Immature natural killer cell (primary cell): ENCODE measurements at regions not wholly inside any gene's neighbourhood (a gene's known extent, or its start where the extent isn't known, plus 50 kb on each side); places are given as distances from the start of the nearest gene placed in this dataset.

Experiments used
- DNase-seq, 3 donors: peaks; one replicate each; pipeline ENCODE4 v3.0.0; 2022; ENCODE audit warnings: mixed read lengths in 1 of 3
- H3K27ac Mint-ChIP-seq, 6 donors: one replicate each; pipeline ENCODE4 v1.8.0; 2020; ENCODE audit warnings: mixed read lengths in 6 of 6, mild to moderate bottlenecking in 5 of 6, inconsistent platforms in 4 of 6, moderate library complexity in 3 of 6
- H3K27me3 Mint-ChIP-seq, 3 donors: one replicate each; pipeline ENCODE4 v1.8.0; 2020 to 2021; ENCODE audit warnings: low read depth in 3 of 3, mild to moderate bottlenecking in 3 of 3, mixed read lengths in 3 of 3, moderate library complexity in 3 of 3, inconsistent platforms in 1 of 3
- H3K36me3 Mint-ChIP-seq, 3 donors: one replicate each; pipeline ENCODE4 v1.8.0; 2020; ENCODE audit warnings: mixed read lengths in 3 of 3, inconsistent platforms in 2 of 3, mild to moderate bottlenecking in 2 of 3
- H3K4me1 Mint-ChIP-seq, 2 donors: one replicate each; pipeline ENCODE4 v1.8.0; 2020; ENCODE audit warnings: inconsistent platforms in 2 of 2, mild to moderate bottlenecking in 2 of 2, mixed read lengths in 2 of 2, moderate library complexity in 1 of 2
- H3K4me3 Mint-ChIP-seq, 5 donors: one replicate each; pipeline ENCODE4 v1.8.0; 2020; ENCODE audit warnings: mild to moderate bottlenecking in 5 of 5, mixed read lengths in 5 of 5, inconsistent platforms in 3 of 5, moderate library complexity in 3 of 5
- H3K9me3 Mint-ChIP-seq, 6 donors: one replicate each; pipeline ENCODE4 v1.8.0; 2020; ENCODE audit warnings: mild to moderate bottlenecking in 6 of 6, mixed read lengths in 6 of 6, inconsistent platforms in 4 of 6, moderate library complexity in 3 of 6

DNA sequence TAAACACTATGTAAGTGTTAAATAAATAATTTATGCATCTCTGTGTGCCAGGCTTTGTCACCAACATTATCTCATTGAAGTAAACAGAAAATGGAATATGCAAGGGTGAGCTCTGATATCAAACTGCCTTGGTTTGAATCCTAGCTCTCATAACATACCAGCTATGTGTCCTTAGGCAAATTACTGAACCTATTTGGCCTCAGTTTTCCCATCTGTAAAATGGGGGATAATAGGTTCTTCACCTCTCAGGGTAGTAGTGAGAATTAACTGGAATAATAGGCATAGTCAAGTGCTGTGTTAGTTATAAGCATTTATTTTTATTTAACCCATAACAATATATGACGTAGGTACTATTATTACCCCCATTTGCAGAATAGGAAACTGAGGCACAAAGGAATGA, 190.8 kb upstream of the SRRM4 start:
- no peak for DNase-seq
- no peaks in the 10 kb centered on the region for H3K36me3 Mint-ChIP-seq
- H3K9me3 Mint-ChIP-seq: peaks cover 0 to 2% (median 0%) of the 10 kb centered on the region in 6 donors
- H3K27me3 Mint-ChIP-seq: peaks cover 0 to 4% (median 1%) of the 10 kb centered on the region in 3 donors
- H3K4me1 Mint-ChIP-seq: no peaks in the 10 kb centered on the region
- H3K4me3 Mint-ChIP-seq: no peak overlapping the region
- H3K27ac Mint-ChIP-seq: no peak overlapping the region

GRCh38 chr12:118813778-118814357, 167.5 kb upstream of the SRRM4 start:
- DNase-seq: no peak
- Mint-ChIP-seq H3K4me3 (no peak overlapping the region), H3K27me3 (peaks cover 2 to 3% (median 2%) of the 10 kb centered on the region in 3 donors), H3K9me3 (peaks cover 0 to 8% (median 1%) of the 10 kb centered on the region in 6 donors), H3K4me1 (no peaks in the 10 kb centered on the region), H3K36me3 (no peaks in the 10 kb centered on the region), H3K27ac (no peak overlapping the region)

- H3K36me3 Mint-ChIP-seq: no peaks in the 10 kb centered on the region
- no peak overlapping the region for H3K4me3 Mint-ChIP-seq
- H3K4me1 Mint-ChIP-seq: no peaks in the 10 kb centered on the region
- peaks cover 0 to 2% (median 0%) of the 10 kb centered on the region in 6 donors for H3K9me3 Mint-ChIP-seq
- no peak for DNase-seq
- peaks cover 0 to 3% (median 2%) of the 10 kb centered on the region in 3 donors for H3K27me3 Mint-ChIP-seq
- no peak overlapping the region for H3K27ac Mint-ChIP-seq
Measured at GRCh38 chr12:118816296-118816695, 165.0 kb upstream of the SRRM4 start.

- no peak for DNase-seq
- peaks cover 0 to 2% (median 0%) of the 10 kb centered on the region in 3 donors for H3K27me3 Mint-ChIP-seq
- H3K36me3 Mint-ChIP-seq: no peaks in the 10 kb centered on the region
- H3K4me3 Mint-ChIP-seq: no peak overlapping the region
- H3K9me3 Mint-ChIP-seq: peaks cover 0 to 5% (median under 1%) of the 10 kb centered on the region in 6 donors
- H3K4me1 Mint-ChIP-seq: no peaks in the 10 kb centered on the region
- H3K27ac Mint-ChIP-seq: no peak overlapping the region
Measured at GRCh38 chr12:118821386-118821925, 159.9 kb upstream of the SRRM4 start.

DNA sequence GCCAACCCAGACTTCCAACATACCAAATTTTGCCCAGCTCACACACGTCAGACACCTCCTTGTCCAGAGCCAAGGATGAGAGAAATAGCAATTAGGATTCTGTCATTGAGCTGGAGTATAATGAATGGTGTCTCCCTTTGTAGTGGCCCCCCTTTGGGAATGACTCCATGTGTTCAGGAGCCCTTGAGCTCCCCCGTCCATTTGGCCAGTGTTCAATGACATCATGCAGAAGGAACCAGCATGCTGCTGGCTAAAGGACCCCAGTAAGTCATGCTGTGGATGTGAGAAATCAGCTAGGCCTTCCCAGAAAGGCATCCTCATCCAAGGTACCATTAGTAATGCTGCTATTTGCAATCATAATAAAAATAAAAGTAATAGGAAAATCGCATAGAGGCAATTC, 158.8 kb upstream of the SRRM4 start:
- H3K4me1 Mint-ChIP-seq: no peaks in the 10 kb centered on the region
- no peak overlapping the region for H3K4me3 Mint-ChIP-seq
- DNase-seq: no peak
- no peak overlapping the region for H3K27ac Mint-ChIP-seq
- peaks cover 0 to 3% (median 2%) of the 10 kb centered on the region in 3 donors for H3K27me3 Mint-ChIP-seq
- no peaks in the 10 kb centered on the region for H3K36me3 Mint-ChIP-seq
- peaks cover 0 to 5% (median 2%) of the 10 kb centered on the region in 6 donors for H3K9me3 Mint-ChIP-seq

GRCh38 chr12:118827047-118827446, 154.3 kb upstream of the SRRM4 start:
- H3K4me3 Mint-ChIP-seq: no peak overlapping the region
- no peaks in the 10 kb centered on the region for H3K36me3 Mint-ChIP-seq
- no peak for DNase-seq
- peaks cover 0 to 4% (median 2%) of the 10 kb centered on the region in 6 donors for H3K9me3 Mint-ChIP-seq
- H3K27ac Mint-ChIP-seq: no peak overlapping the region
- H3K27me3 Mint-ChIP-seq: peaks cover 0 to 3% (median 2%) of the 10 kb centered on the region in 3 donors
- no peaks in the 10 kb centered on the region for H3K4me1 Mint-ChIP-seq

DNA sequence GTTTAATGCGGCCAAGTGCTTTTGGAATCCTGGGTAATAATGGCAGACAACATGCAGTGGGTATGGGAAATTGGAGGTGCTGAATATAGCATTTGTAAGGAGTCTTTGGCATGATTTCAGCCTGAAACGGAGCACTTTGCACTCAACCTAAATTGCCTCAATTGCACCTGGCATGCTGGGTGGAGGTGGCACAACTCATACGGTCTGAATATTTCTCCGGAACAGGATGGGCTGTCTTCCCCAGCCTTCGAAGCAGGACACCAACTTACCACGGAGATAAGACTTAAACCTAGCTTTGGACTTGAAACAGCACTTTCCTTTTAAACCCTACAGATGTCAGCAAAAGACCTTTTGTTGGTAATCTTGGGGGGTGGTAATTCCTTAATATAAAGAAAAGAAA, 153.7 kb upstream of the SRRM4 start:
- Mint-ChIP-seq H3K27ac (no peak overlapping the region), H3K27me3 (peaks cover 0 to 3% (median 2%) of the 10 kb centered on the region in 3 donors), H3K36me3 (no peaks in the 10 kb centered on the region), H3K4me3 (no peak overlapping the region), H3K4me1 (no peaks in the 10 kb centered on the region), H3K9me3 (peaks cover 0 to 3% (median under 1%) of the 10 kb centered on the region in 6 donors)
- no peak for DNase-seq

- peaks cover 0 to 2% (median 0%) of the 10 kb centered on the region in 6 donors for H3K9me3 Mint-ChIP-seq
- no peak overlapping the region for H3K4me3 Mint-ChIP-seq
- H3K36me3 Mint-ChIP-seq: no peaks in the 10 kb centered on the region
- no peak overlapping the region for H3K27ac Mint-ChIP-seq
- peaks cover 2 to 5% (median 4%) of the 10 kb centered on the region in 3 donors for H3K27me3 Mint-ChIP-seq
- no peak for DNase-seq
- H3K4me1 Mint-ChIP-seq: no peaks in the 10 kb centered on the region
Measured at GRCh38 chr12:118830296-118830695, 151.0 kb upstream of the SRRM4 start.

- no peak overlapping the region for H3K4me3 Mint-ChIP-seq
- H3K9me3 Mint-ChIP-seq: no peaks in the 10 kb centered on the region
- no peak for DNase-seq
- no peaks in the 10 kb centered on the region for H3K36me3 Mint-ChIP-seq
- no peak overlapping the region for H3K27ac Mint-ChIP-seq
- H3K4me1 Mint-ChIP-seq: no peaks in the 10 kb centered on the region
- peaks cover 1 to 4% (median 2%) of the 10 kb centered on the region in 3 donors for H3K27me3 Mint-ChIP-seq
Measured at GRCh38 chr12:118835926-118836325, 145.4 kb upstream of the SRRM4 start.

DNA sequence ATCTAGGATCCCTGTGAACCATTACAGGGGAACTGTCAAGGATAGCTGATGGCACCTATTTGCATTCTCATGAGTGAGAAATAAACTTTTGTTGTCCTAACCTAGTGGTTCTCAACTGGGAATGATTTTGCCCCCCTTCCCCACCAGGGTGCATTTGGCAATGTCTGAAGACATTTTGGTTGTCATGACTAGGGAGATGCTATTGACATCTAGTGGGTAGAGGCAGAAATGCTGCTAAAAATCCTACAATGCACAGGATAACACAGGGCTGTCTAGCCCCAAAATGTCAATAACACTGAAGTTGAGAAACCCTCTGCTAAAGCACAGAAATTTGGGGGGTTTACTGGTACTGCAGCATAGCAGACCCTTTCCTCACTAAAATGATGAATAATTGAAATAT, 140.9 kb upstream of the SRRM4 start:
- Mint-ChIP-seq H3K9me3 (no peaks in the 10 kb centered on the region), H3K4me1 (no peaks in the 10 kb centered on the region), H3K27me3 (peaks cover 0 to 4% (median 1%) of the 10 kb centered on the region in 3 donors), H3K4me3 (no peak overlapping the region), H3K36me3 (no peaks in the 10 kb centered on the region), H3K27ac (no peak overlapping the region)
- no peak for DNase-seq

- H3K27ac Mint-ChIP-seq: no peak overlapping the region
Measured at GRCh38 chr12:118840878-118841277, 140.5 kb upstream of the SRRM4 start.

DNA sequence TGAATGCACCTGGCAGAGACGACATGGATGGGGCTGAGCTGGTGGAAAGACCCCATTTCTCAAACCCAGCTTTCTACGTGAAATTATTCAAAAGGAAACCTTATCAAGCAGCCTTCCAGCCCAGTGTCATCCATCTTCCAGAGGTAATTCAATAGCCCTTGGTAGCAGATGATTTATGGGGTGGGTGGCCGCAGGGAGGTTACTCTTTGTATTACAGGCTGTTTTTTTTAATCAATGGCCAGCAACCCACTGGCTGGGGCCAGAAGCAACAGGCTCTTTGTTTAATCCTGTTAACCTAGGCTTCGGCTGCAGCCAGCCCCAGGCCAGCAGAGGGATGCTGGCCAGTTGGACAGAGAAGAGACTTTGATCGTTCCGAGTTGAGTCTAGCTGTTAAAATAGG, 139.8 kb upstream of the SRRM4 start:
- Mint-ChIP-seq H3K4me3 (no peak overlapping the region), H3K9me3 (no peaks in the 10 kb centered on the region), H3K36me3 (no peaks in the 10 kb centered on the region), H3K27me3 (peaks cover 0 to 4% (median 1%) of the 10 kb centered on the region in 3 donors), H3K4me1 (no peaks in the 10 kb centered on the region), H3K27ac (no peak overlapping the region)
- no peak for DNase-seq

More at GRCh38 chr12:118840878-118841277, 140.5 kb upstream of the SRRM4 start:
- H3K27me3 Mint-ChIP-seq: peaks cover 0 to 4% (median 1%) of the 10 kb centered on the region in 3 donors
- no peak for DNase-seq
- no peaks in the 10 kb centered on the region for H3K9me3 Mint-ChIP-seq
- no peak overlapping the region for H3K4me3 Mint-ChIP-seq
- H3K36me3 Mint-ChIP-seq: no peaks in the 10 kb centered on the region
- H3K4me1 Mint-ChIP-seq: no peaks in the 10 kb centered on the region

DNA sequence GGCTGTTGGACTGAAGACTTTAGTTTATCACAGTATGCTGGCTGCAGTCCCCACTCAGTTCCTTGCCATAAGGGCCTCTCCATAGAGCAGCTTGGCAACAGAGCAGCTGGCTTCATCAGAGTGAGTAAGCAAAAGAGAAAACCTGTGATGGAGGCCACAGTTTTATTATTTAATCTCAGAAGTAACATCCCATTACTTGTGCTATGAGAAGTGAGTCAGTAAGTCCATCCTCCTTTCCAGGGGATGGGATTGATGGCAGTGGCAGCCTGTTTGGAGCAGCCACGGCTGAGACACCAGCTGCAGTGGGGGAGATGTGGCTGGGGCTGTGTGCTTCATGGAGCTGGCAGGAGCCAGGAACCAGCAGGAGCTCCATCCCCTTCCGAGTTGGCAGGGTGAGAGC, 138.5 kb upstream of the SRRM4 start:
- no peak overlapping the region for H3K27ac Mint-ChIP-seq
- no peak overlapping the region for H3K4me3 Mint-ChIP-seq
- DNase-seq: no peak
- no peaks in the 10 kb centered on the region for H3K9me3 Mint-ChIP-seq
- no peaks in the 10 kb centered on the region for H3K36me3 Mint-ChIP-seq
- H3K27me3 Mint-ChIP-seq: peaks cover 0 to 4% (median 1%) of the 10 kb centered on the region in 3 donors
- H3K4me1 Mint-ChIP-seq: no peaks in the 10 kb centered on the region

DNA sequence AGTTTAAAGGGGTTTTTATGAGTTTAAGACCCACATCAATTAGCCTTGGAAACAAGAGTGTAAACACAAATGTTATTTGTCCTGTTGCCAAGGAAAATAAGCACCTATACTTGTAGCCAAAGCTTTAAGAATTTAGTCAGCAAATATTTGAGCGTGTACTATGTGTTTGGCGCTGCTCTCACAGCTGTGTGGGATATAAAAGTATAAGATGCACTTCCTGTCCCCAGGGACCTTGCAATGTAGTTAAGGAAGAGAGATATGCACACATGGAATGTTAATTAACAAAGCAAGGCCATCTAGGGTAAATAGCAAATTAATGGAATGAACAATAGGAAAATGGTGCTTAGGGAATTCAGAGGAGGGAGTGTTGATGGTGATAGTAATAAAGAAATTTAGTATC, 134.9 kb upstream of the SRRM4 start:
- Mint-ChIP-seq H3K4me1 (no peaks in the 10 kb centered on the region), H3K4me3 (no peak overlapping the region), H3K9me3 (peaks cover 0 to 4% (median 0%) of the 10 kb centered on the region in 6 donors), H3K36me3 (no peaks in the 10 kb centered on the region), H3K27ac (no peak overlapping the region), H3K27me3 (peaks cover 0 to 6% (median 5%) of the 10 kb centered on the region in 3 donors)
- DNase-seq: no peak
